Fibroblast of mammary gland (primary cell): ENCODE measurements at regions not wholly inside any gene's neighbourhood (a gene's known extent, or its start where the extent isn't known, plus 50 kb on each side); places are given as distances from the start of the nearest gene placed in this dataset.
"Not testable (repeated sequence)": the region's sequence is repeated elsewhere in the genome, so short reads cannot be mapped to it uniquely, and the experiment has no call there.

Experiments
- DNase-seq: peaks from one replicate; pipeline ENCODE4 v3.0.0-alpha.2; 2010; ENCODE audit warnings: low read depth
- H3K4me3 ChIP-seq: 2 replicates; pipeline ENCODE4 v1.5.1; 2011; ENCODE audit warnings: low read depth, mild to moderate bottlenecking, low read length, moderate library complexity; ENCODE audit not compliant: control insufficient read depth
- CTCF ChIP-seq: conservative IDR thresholded peaks from 2 replicates; pipeline ENCODE4 v1.5.1; 2011; ENCODE audit warnings: low read depth, low read length, inconsistent platforms; ENCODE audit not compliant: control insufficient read depth, insufficient read depth

GRCh38 chr5:130795037-130795436, 370.0 kb downstream of the HINT1 start:
- TF ChIP-seq CTCF = no peak
- peak; percentile 29 for DNase-seq
- H3K4me3 ChIP-seq = no peak overlapping the region

GRCh38 chr5:130777794-130778193, 387.3 kb downstream of the HINT1 start:
- no peak overlapping the region for H3K4me3 ChIP-seq
- TF ChIP-seq CTCF = no peak
- no peak for DNase-seq

- no peak for TF ChIP-seq CTCF
- no peak overlapping the region for H3K4me3 ChIP-seq
- DNase-seq = peak; percentile 4
Observed at GRCh38 chr5:130773813-130774212, 391.2 kb downstream of the HINT1 start.

- peak; percentile 36 for DNase-seq
- TF ChIP-seq CTCF = no peak
- H3K4me3 ChIP-seq = no peak overlapping the region
Observed at GRCh38 chr5:130762031-130762430, 403.0 kb downstream of the HINT1 start.

GRCh38 chr5:130759061-130759460, 406.0 kb downstream of the HINT1 start:
- no peak overlapping the region for H3K4me3 ChIP-seq
- DNase-seq = no peak
- no peak for TF ChIP-seq CTCF

GRCh38 chr5:130747556-130747955, 417.5 kb downstream of the HINT1 start:
- peak; percentile 70 for DNase-seq
- no peak overlapping the region for H3K4me3 ChIP-seq
- TF ChIP-seq CTCF = no peak

- DNase-seq = not testable (repeated sequence)
Observed at GRCh38 chr5:130746641-130747040, 418.4 kb downstream of the HINT1 start.

More at GRCh38 chr5:130746641-130747040, 418.4 kb downstream of the HINT1 start:
- not testable (repeated sequence) for H3K4me3 ChIP-seq
